ENCODE measurements at regions not wholly inside any gene's neighbourhood (a gene's known extent, or its start where the extent isn't known, plus 50 kb on each side); places are given as distances from the start of the nearest gene placed in this dataset.

DNA sequence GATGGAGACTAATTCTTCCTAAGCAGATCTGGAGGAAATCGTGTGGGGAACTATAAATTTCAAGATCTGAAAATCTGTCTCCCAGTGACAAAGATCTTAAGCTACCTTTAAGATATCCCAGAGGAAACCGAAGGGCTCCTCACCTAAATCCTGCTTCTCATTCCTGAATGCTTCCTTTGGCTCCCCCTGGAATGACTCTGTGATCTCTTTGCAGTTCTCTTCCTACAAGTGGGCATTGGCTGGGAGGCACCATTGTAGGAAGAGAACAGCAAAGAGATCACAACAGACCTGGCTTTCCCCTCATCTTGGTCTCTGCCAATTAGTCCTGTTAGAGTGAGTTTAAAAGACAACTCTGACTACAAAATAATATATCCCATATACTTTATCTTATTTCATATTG lies 70.0 kb upstream of the KCNH7 start:
- WGBS, 4 donors, result 47 to 60% (median 53%) methylated on average over 2 of the region's 2 CpGs
- no peaks in the 10 kb centered on the region for H3K36me3 ChIP-seq (replicated peaks in 1 of 2)
- intact Hi-C loops (cut with DNase I), result no loop called here
- no peaks in the 10 kb centered on the region for H3K27me3 ChIP-seq
- H3K4me3 ChIP-seq, result no peak overlapping the region
- no peaks in the 10 kb centered on the region for H3K9me3 ChIP-seq (replicated peaks in 1 of 3)
- TF ChIP-seq, protein P1, sequence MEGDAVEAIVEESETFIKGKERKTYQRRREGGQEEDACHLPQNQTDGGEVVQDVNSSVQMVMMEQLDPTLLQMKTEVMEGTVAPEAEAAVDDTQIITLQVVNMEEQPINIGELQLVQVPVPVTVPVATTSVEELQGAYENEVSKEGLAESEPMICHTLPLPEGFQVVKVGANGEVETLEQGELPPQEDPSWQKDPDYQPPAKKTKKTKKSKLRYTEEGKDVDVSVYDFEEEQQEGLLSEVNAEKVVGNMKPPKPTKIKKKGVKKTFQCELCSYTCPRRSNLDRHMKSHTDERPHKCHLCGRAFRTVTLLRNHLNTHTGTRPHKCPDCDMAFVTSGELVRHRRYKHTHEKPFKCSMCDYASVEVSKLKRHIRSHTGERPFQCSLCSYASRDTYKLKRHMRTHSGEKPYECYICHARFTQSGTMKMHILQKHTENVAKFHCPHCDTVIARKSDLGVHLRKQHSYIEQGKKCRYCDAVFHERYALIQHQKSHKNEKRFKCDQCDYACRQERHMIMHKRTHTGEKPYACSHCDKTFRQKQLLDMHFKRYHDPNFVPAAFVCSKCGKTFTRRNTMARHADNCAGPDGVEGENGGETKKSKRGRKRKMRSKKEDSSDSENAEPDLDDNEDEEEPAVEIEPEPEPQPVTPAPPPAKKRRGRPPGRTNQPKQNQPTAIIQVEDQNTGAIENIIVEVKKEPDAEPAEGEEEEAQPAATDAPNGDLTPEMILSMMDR (IDR thresholded peaks at IDR 0.05), result no peak
- TF ChIP-seq POLR2A (IDR thresholded peaks at IDR 0.05), result no peak
- H3K27ac ChIP-seq, result no peak overlapping the region
- DNase-seq, result no peak
- no peaks in the 10 kb centered on the region for H3K4me1 ChIP-seq (replicated peaks in 1 of 2)

GRCh38 chr2:162890690-162891311 lies 52.2 kb upstream of the KCNH7 start:
- DNase-seq, result peak in 5 of 7 donors; percentile 8 to 36 (median 24)
- H3K36me3 ChIP-seq (replicated peaks in 1 of 2), result no peaks in the 10 kb centered on the region
- intact Hi-C loops (cut with DNase I), result loop anchor here in 1 of 2 donors (10.0 kb wide), 1 partner anchor 244 kb away; no protein-coding TSS in a partner anchor
- H3K4me1 ChIP-seq (replicated peaks in 1 of 2), result no peaks in the 10 kb centered on the region
- WGBS, 4 donors, result 29 to 32% (median 29%) methylated on average over 4 of the region's 4 CpGs
- TF ChIP-seq POLR2A (IDR thresholded peaks at IDR 0.05), result no peak
- TF ChIP-seq, protein P1 (IDR thresholded peaks at IDR 0.05), result peak; percentile 31 to 67 (median 50)
- no peak overlapping the region for H3K27ac ChIP-seq
- H3K9me3 ChIP-seq (replicated peaks in 1 of 3), result no peaks in the 10 kb centered on the region
- H3K4me3 ChIP-seq, result no peak overlapping the region
- no peaks in the 10 kb centered on the region for H3K27me3 ChIP-seq

DNA sequence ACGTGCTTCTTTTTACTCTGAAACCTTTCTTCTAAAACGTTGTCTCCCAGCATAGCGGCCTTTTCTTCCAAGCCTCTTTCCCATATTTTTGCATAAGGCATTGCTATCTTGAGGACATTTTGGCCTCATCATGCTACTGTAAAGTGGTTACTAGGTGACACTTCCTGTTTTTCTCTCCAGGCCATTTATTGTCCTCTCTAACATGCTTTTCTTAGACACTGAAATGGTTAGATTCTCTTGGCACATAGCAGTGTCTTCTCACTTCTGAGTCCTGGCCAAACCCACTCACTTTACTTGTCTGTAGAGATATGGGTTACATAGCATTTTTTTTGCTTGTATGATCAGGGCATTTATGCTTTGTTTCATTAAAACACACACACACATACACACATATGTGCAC lies 50.1 kb upstream of the KCNH7 start:
- TF ChIP-seq, protein P1 (IDR thresholded peaks at IDR 0.05), result no peak
- TF ChIP-seq POLR2A (IDR thresholded peaks at IDR 0.05), result no peak
- intact Hi-C loops (cut with DNase I), result no loop called here
- Histone ChIP-seq H3K9me3 (replicated peaks in 1 of 3) (no peaks in the 10 kb centered on the region), H3K4me1 (replicated peaks in 1 of 2) (no peaks in the 10 kb centered on the region), H3K4me3 (no peak overlapping the region), H3K27ac (no peak overlapping the region), H3K27me3 (no peaks in the 10 kb centered on the region), H3K36me3 (replicated peaks in 1 of 2) (no peaks in the 10 kb centered on the region)
- no peak for DNase-seq
- WGBS, 4 donors, result 69 to 73% (median 71%) methylated on average over 3 of the region's 3 CpGs

Small RNAs in the stretch of these regions (small RNA-seq; reads per million reads assigned to genes)
- gene RNU6-627P, result 0 reads per million in 2 donors
